PC-3 (cell line): ENCODE measurements at regions not wholly inside any gene's neighbourhood (a gene's known extent, or its start where the extent isn't known, plus 50 kb on each side); places are given as distances from the start of the nearest gene placed in this dataset.

ENCODE experiments used
- ATAC-seq: fragments of 200-7000 bp; cut with Tn5 transposase; 2 replicates; pipeline ENCODE4 v1.9.1; 2020; ENCODE audit warnings: mild to moderate bottlenecking, moderate library complexity
- BruUV-seq: library from RNA; stranded (reverse); fragments of 400-500 nt; replicated peaks from 2 replicates; lab custom pipeline; 2021; lab: Mats Ljungman, UMichigan
- CTCF ChIA-PET: fragments of 300-600 bp; sonication (Branson Sonifier 250); formaldehyde crosslinking; loops from one replicate; lab custom pipeline; 2022; ENCODE audit warnings: antibody characterized with exemption; lab: Charles Lee
- POLR2A ChIA-PET: fragments of 300-600 bp; sonication (Branson Sonifier 250); formaldehyde crosslinking; loops from one replicate; lab custom pipeline; 2022; ENCODE audit warnings: antibody characterized with exemption; ENCODE audit not compliant: unreplicated experiment; lab: Charles Lee
- DNase-seq: peaks from one replicate; pipeline ENCODE4 v3.0.0-alpha.2; 2015
- H2AFZ ChIP-seq: fragments of 300-600 bp; sonication (generic); 2 replicates; pipeline ENCODE4 v1.6.0; 2016; ENCODE audit warnings: antibody characterized with exemption, low read length
- H3F3A ChIP-seq: fragments of 300-600 bp; sonication (generic); one replicate; pipeline ENCODE4 v1.6.0; 2017; ENCODE audit warnings: antibody characterized with exemption, low read length, control low read depth, mild to moderate bottlenecking; ENCODE audit not compliant: unreplicated experiment
- H3K27ac ChIP-seq: fragments of 300-600 bp; sonication (generic); 2 replicates; pipeline ENCODE4 v1.5.1; 2016; ENCODE audit warnings: mild to moderate bottlenecking, low read length
- H3K27me3 ChIP-seq: fragments of 300-600 bp; sonication (generic); 2 replicates; pipeline ENCODE4 v1.6.1; 2016; ENCODE audit warnings: low read length, mixed read lengths
- H3K36me3 ChIP-seq: fragments of 300-600 bp; sonication (generic); 2 replicates; pipeline ENCODE4 v1.6.1; 2016; ENCODE audit warnings: low read depth, mixed run types, low read length, mixed read lengths
- H3K4me1 ChIP-seq: fragments of 300-600 bp; sonication (generic); 2 replicates; pipeline ENCODE4 v1.5.1; 2016; ENCODE audit warnings: low read length; ENCODE audit not compliant: insufficient read depth
- H3K4me2 ChIP-seq: fragments of 300-600 bp; sonication (generic); 2 replicates; pipeline ENCODE4 v1.6.0; 2016; ENCODE audit warnings: low read length
- H3K4me3 ChIP-seq: fragments of 300-600 bp; sonication (generic); 2 replicates; pipeline ENCODE4 v1.5.1; 2016; ENCODE audit warnings: mild to moderate bottlenecking, low read length, mixed read lengths
- H3K79me2 ChIP-seq: fragments of 300-600 bp; sonication (generic); 2 replicates; pipeline ENCODE4 v1.6.1; 2017; ENCODE audit warnings: low read length, mixed read lengths
- H3K9ac ChIP-seq: fragments of 300-600 bp; sonication (generic); 2 replicates; pipeline ENCODE4 v1.6.0; 2016; ENCODE audit warnings: mild to moderate bottlenecking, low read length
- H3K9me2 ChIP-seq: fragments of 300-600 bp; sonication (generic); replicated peaks from 2 replicates; pipeline ENCODE4 v1.6.1; 2016; ENCODE audit warnings: mixed run types, low read length, mixed read lengths
- H3K9me3 ChIP-seq: fragments of 300-600 bp; sonication (generic); 2 replicates; pipeline ENCODE4 v1.6.1; 2016; ENCODE audit warnings: low read length, mixed read lengths
- H4K20me1 ChIP-seq: fragments of 300-600 bp; sonication (generic); 2 replicates; pipeline ENCODE4 v1.6.1; 2016; ENCODE audit warnings: low read length, mixed read lengths
- CTCF ChIP-seq: fragments of 300-600 bp; sonication (generic); conservative IDR thresholded peaks from 2 replicates; pipeline ENCODE4 v1.5.1; 2017; ENCODE audit warnings: antibody characterized with exemption, low read depth, mild to moderate bottlenecking, low read length
- EZH2 ChIP-seq: fragments of 300-600 bp; sonication (generic); IDR thresholded peaks from one replicate; pipeline ENCODE4 v1.6.1; 2017; ENCODE audit warnings: antibody characterized with exemption, mild to moderate bottlenecking, low read length; ENCODE audit not compliant: unreplicated experiment
- EZH2phosphoT487 ChIP-seq: fragments of 300-600 bp; sonication (generic); IDR thresholded peaks from 2 replicates; pipeline ENCODE4 v1.6.1; 2018; ENCODE audit warnings: mild to moderate bottlenecking, antibody characterized with exemption, low read length, borderline replicate concordance
- intact Hi-C: fragments of 100-400 bp; cut with micrococcal nuclease; formaldehyde crosslinking; loops from 2 replicates; pipeline ENCODE4 v1.9.0; 2023

- Histone ChIP-seq H3K27me3 (peaks cover 71% of the 10 kb centered on the region), H3K79me2 (no peaks in the 10 kb centered on the region), H3K4me2 (no peak overlapping the region), H3K4me3 (no peak overlapping the region), H3K9ac (no peak overlapping the region), H3K36me3 (no peaks in the 10 kb centered on the region), H3K4me1 (no peaks in the 10 kb centered on the region), H4K20me1 (no peaks in the 10 kb centered on the region), H3K9me3 (no peaks in the 10 kb centered on the region), H3K27ac (no peak overlapping the region), H2AFZ (no peak overlapping the region), H3K9me2 (no peaks in the 10 kb centered on the region), H3F3A (no peaks in the 10 kb centered on the region)
- no peak for TF ChIP-seq EZH2phosphoT487
- no peak for TF ChIP-seq CTCF
- no peak for TF ChIP-seq EZH2
- intact Hi-C loops: no loop called here
- CTCF ChIA-PET: no interaction called here
- ATAC-seq (no peak), DNase-seq (no peak)
- POLR2A ChIA-PET: no interaction called here
- BruUV-seq: no TSS peak
Measured at GRCh38 chr14:99329711-99330315, 57.8 kb upstream of the BCL11B start.

DNA sequence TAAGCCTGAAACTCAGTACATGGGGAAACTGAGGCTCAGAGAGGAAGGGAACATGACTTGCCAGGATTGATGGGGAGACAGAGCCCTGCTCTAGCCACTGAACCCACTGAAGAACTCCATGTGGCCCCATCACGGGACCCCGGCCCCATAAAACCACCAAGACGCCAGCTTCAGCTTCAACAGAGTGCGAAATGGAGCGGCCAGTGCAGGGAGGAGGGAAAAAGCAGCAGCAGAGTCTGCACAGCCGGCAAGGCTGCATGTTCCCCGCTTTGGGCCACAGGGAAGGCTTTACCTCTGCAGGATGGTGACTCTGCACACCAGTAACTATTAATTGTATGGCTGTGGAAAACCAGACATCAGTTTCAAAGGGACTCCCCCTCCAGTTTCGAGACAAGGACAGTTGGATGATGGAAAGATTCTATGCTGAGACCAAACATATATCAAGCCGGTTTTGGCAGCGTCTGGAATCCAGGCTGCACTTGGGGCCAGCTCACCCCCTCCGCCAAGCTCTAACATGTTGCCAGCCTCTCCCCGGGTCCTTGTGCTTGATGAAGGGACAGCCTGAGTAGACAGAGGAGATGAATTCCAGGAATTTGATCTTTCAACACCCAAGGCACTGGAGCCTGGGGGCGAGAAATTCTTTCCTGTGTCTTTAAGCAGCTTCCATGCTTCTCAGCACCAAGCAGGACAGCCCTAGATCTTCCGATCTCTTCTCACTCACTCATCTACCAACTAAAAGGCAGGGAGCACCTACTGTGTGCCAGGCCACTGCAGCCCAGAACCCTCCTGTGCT is 55.7 kb upstream of the BCL11B start:
- no peaks in the 10 kb centered on the region for H3K79me2 ChIP-seq
- no TSS peak for BruUV-seq
- H3K27me3 ChIP-seq: peaks cover 54% of the 10 kb centered on the region
- no peaks in the 10 kb centered on the region for H3K9me3 ChIP-seq
- H3K4me3 ChIP-seq: no peak overlapping the region
- DNase-seq (no peak), ATAC-seq (no peak)
- H4K20me1 ChIP-seq: no peaks in the 10 kb centered on the region
- no peak overlapping the region for H3K9ac ChIP-seq
- no peak overlapping the region for H3K4me2 ChIP-seq
- H3K4me1 ChIP-seq: no peaks in the 10 kb centered on the region
- H2AFZ ChIP-seq: no peak overlapping the region
- POLR2A ChIA-PET: no interaction called here
- H3F3A ChIP-seq: no peaks in the 10 kb centered on the region
- intact Hi-C loops: no loop called here
- CTCF ChIA-PET: no interaction called here
- no peaks in the 10 kb centered on the region for H3K36me3 ChIP-seq
- H3K27ac ChIP-seq: no peak overlapping the region
- H3K9me2 ChIP-seq: no peaks in the 10 kb centered on the region
- TF ChIP-seq CTCF (no peak), EZH2 (no peak), EZH2phosphoT487 (no peak)

GRCh38 chr14:99327050-99327449 is 55.1 kb upstream of the BCL11B start:
- no TSS peak for BruUV-seq
- ChIA-PET CTCF (no interaction called here), POLR2A (no interaction called here)
- no peaks in the 10 kb centered on the region for H3K36me3 ChIP-seq
- intact Hi-C loops: no loop called here
- H3K9me3 ChIP-seq: no peaks in the 10 kb centered on the region
- H2AFZ ChIP-seq: no peak overlapping the region
- H3K4me1 ChIP-seq: no peaks in the 10 kb centered on the region
- no peaks in the 10 kb centered on the region for H4K20me1 ChIP-seq
- no peak for DNase-seq
- H3K9me2 ChIP-seq: no peaks in the 10 kb centered on the region
- TF ChIP-seq CTCF (peak; percentile 34; the same call in 1 of the 2 replicates), EZH2 (no peak)
- H3K4me2 ChIP-seq: no peak overlapping the region
- peaks cover 54% of the 10 kb centered on the region for H3K27me3 ChIP-seq
- H3K4me3 ChIP-seq: no peak overlapping the region
- H3K9ac ChIP-seq: no peak overlapping the region
- H3F3A ChIP-seq: no peaks in the 10 kb centered on the region
- no peak overlapping the region for H3K27ac ChIP-seq
- no peak for ATAC-seq
- no peaks in the 10 kb centered on the region for H3K79me2 ChIP-seq
